Fibroblast of mammary gland (primary cell): ENCODE measurements at regions not wholly inside any gene's neighbourhood (a gene's known extent, or its start where the extent isn't known, plus 50 kb on each side); places are given as distances from the start of the nearest gene placed in this dataset.

Experiments used
- DNase-seq: peaks from one replicate; pipeline ENCODE4 v3.0.0-alpha.2; 2010; ENCODE audit warnings: low read depth
- H3K4me3 ChIP-seq: 2 replicates; pipeline ENCODE4 v1.5.1; 2011; ENCODE audit warnings: low read depth, mild to moderate bottlenecking, low read length, moderate library complexity; ENCODE audit not compliant: control insufficient read depth
- TF ChIP-seq, protein P1 (sequence below): conservative IDR thresholded peaks from 2 replicates; pipeline ENCODE4 v1.5.1; 2011; ENCODE audit warnings: low read depth, low read length, inconsistent platforms; ENCODE audit not compliant: control insufficient read depth, insufficient read depth

DNA sequence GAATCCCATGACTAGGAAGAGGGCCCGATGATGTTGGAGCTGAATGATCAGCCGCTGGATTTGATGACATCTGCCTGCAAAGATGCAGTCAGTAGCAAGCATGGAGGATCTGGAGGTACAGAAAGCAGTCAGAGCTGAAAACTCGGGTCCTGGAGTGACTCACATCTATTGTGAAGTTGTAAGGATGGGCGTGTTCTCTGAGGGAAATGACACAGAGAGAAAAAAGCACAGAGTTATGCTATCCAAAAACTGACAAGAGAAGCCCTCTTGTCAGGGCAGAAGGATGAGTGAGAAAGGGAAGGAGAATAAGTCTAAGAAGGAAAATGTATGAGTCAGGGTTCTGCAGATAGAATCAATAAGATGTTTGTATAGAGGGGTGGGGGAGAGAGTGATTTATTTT is 380.4 kb upstream of the CCDC196 start:
- H3K4me3 ChIP-seq, result no peak overlapping the region
- DNase-seq, result peak; percentile 56
- TF ChIP-seq, protein P1, sequence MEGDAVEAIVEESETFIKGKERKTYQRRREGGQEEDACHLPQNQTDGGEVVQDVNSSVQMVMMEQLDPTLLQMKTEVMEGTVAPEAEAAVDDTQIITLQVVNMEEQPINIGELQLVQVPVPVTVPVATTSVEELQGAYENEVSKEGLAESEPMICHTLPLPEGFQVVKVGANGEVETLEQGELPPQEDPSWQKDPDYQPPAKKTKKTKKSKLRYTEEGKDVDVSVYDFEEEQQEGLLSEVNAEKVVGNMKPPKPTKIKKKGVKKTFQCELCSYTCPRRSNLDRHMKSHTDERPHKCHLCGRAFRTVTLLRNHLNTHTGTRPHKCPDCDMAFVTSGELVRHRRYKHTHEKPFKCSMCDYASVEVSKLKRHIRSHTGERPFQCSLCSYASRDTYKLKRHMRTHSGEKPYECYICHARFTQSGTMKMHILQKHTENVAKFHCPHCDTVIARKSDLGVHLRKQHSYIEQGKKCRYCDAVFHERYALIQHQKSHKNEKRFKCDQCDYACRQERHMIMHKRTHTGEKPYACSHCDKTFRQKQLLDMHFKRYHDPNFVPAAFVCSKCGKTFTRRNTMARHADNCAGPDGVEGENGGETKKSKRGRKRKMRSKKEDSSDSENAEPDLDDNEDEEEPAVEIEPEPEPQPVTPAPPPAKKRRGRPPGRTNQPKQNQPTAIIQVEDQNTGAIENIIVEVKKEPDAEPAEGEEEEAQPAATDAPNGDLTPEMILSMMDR, result no peak

DNA sequence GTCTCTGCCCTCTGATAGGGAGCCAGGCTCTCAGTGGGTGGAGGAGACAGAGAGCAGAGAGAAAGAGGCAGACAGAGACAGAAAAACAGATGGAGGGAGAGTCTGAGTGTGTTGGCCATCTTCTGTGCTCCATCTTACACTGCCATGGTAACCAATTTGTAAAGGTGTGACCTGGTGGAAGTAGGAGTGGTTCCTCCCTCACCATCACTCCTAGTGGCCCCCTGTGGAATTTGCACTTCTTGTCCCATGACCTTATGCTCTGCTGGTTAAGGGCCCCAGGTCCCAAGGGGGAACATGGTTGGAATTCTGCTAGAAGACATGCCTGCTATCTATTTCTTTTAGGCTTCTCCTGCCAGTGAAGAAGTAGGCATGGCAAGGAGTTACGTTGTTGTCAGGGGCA is 376.7 kb upstream of the CCDC196 start:
- DNase-seq, result no peak
- no peak overlapping the region for H3K4me3 ChIP-seq
- TF ChIP-seq, protein P1, result no peak

DNA sequence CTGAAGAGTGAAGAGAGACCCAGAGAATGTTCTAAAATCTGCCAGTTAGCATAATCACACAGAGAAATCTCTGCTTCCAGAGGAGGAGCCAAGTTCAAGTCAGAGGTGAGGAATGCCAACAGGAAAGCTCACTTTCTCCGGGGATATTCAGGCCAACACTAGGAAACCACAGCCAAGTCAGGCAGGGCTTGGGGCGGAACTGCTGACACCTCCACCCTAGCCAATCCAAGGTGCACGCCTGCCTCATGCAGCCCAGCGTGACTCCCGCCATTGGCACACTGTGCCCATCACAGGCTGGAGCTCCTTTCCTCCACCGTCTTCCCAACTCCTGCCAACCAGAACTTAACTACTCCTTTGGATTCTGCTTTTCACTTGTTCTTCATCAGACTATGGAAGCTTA is 374.3 kb upstream of the CCDC196 start:
- H3K4me3 ChIP-seq, result no peak overlapping the region
- no peak for DNase-seq
- TF ChIP-seq, protein P1, result no peak

DNA sequence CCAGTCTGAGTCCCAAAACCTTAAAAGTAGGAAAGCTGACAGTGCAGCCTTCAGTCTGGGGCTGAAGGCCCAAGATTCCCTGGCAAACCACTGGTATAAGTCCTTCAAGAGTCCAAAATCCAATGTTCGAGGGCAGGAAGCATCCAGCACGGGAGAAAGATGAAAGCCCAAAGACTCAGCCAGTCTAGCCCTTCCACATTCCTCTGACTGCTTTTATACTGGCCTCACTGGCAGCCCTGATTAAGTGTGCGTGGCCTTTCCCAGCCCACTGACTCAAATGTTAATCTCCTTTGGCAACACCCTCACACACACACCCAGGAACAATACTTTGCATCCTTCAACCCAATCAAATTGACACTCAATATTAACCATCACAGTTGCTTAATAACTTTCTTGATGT is 372.1 kb upstream of the CCDC196 start:
- H3K4me3 ChIP-seq, result no peak overlapping the region
- no peak for DNase-seq
- TF ChIP-seq, protein P1, result no peak

DNA sequence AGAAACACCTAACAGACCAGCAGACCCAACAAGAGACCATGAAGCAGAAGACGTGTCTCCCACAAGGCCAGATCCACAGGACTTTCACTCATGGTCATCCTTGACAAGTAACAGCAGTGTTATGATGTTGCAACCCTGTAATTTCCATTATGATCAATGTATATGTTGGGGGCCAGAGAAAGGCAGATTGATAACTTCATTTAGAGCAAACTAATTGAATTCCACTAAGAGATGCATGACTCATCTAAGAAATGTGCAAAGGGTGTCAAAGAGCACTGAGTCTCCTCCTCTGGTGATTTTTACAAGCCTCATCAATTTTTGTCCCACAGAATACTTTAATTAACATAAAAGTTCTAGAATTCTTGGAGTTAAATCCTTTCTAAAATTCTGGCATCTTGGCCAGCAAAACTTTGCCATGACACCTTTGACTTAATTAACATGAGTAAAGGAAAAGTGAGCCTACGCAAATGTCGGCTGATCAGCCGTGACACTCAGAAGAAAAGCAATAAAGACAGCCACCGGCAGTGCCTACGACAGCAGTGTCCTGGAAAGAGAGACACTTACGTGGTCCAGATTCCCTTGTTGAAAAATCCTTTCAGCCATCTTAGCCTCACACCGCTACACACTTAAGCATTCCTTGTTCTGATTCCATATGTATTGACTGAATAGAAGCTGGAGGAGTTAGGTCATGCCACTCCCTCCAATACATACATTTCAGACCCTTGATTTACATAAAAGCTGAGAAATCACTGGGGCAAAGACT is 370.2 kb upstream of the CCDC196 start:
- DNase-seq, result no peak
- H3K4me3 ChIP-seq, result no peak overlapping the region
- TF ChIP-seq, protein P1, result no peak

DNA sequence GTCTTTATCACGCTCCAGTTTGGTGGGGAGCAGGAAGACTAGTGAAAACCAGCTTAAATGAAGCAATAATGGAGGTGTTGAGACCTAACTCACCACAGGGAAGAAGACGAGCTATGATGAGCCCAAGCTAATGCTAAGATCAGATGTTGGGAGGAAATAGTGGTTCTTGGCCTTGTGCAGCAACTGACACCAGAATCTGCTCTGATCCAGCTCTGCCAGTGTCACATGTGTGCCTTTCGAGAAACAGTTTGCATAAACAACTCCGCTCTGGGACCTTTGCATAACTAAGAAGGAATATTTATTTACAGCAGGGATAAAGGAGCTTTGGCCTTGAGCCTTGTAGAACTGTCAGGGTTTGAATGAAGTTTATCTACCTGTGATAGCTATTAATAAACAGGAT is 369.4 kb upstream of the CCDC196 start:
- TF ChIP-seq, protein P1, result no peak
- no peak overlapping the region for H3K4me3 ChIP-seq
- no peak for DNase-seq
